ENCODE measurements at regions not wholly inside any gene's neighbourhood (a gene's known extent, or its start where the extent isn't known, plus 50 kb on each side); places are given as distances from the start of the nearest gene placed in this dataset.

DNA sequence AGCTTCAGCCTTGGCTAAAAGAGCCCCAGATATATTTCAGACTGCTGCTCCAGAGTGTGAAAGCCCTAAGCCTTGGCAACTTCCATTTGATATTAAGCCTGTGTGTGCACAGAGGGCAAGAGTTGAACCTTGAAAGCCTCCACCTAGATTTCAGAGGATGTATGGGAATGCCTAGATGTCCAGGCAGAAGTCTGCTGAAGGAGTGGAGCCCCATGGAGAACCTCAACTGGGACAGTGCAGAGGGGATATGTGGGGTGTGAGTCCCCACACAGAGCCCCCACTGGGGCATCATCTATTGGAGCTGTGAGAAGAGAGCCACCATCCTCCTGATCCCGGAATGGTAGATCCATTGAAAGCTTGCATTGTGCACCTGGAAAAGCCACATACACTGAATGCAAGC, 1784.8 kb upstream of the CDH9 start:
- Histone ChIP-seq H3K4me1 (ENCODE audit: low read length) (no peaks in the 10 kb centered on the region), H3K9me3 (ENCODE audit: insufficient read depth, low read length) (no peaks in the 10 kb centered on the region), H3K9ac (ENCODE audit: low read length) (no peak overlapping the region), H3K4me2 (ENCODE audit: low read length) (no peak overlapping the region), H3K79me2 (ENCODE audit: low read length) (no peaks in the 10 kb centered on the region), H2AFZ (ENCODE audit: low read depth, low read length) (no peak overlapping the region), H4K20me1 (ENCODE audit: insufficient read depth, low read length) (no peaks in the 10 kb centered on the region), H3K36me3 (replicated peaks; ENCODE audit: low read depth, low read length) (no peaks in the 10 kb centered on the region), H3K27ac (ENCODE audit: low read length) (no peak overlapping the region), H3K4me3 (ENCODE audit: low read length) (no peak overlapping the region), H3K27me3 (ENCODE audit: low read depth, low read length) (no peaks in the 10 kb centered on the region)
- no peak for TF ChIP-seq EZH2phosphoT487 (IDR thresholded peaks at IDR 0.05; ENCODE audit: low read depth)
- TF ChIP-seq, protein P1, sequence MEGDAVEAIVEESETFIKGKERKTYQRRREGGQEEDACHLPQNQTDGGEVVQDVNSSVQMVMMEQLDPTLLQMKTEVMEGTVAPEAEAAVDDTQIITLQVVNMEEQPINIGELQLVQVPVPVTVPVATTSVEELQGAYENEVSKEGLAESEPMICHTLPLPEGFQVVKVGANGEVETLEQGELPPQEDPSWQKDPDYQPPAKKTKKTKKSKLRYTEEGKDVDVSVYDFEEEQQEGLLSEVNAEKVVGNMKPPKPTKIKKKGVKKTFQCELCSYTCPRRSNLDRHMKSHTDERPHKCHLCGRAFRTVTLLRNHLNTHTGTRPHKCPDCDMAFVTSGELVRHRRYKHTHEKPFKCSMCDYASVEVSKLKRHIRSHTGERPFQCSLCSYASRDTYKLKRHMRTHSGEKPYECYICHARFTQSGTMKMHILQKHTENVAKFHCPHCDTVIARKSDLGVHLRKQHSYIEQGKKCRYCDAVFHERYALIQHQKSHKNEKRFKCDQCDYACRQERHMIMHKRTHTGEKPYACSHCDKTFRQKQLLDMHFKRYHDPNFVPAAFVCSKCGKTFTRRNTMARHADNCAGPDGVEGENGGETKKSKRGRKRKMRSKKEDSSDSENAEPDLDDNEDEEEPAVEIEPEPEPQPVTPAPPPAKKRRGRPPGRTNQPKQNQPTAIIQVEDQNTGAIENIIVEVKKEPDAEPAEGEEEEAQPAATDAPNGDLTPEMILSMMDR (IDR thresholded peaks at IDR 0.05; ENCODE audit: low read depth, low read length) = no peak

DNA sequence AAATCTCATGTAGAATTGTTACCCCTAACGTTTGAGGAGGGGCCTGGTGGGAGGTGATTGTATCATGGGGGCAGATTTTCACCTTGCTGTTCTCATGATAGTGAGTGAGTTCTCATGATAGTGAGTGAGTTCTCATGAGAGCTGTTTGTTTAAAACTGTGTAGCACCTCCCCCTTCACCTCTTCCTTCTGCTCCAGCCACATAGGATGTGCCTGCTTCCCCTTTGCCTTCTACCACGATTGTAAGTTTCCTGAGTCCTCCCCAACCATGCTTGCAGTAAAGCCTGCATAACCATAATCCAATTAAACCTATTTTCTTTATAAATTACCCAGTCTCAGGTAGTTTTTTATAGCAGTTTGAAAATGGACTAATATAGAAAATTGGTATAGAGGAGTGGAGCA, 1783.7 kb upstream of the CDH9 start:
- H3K9me3 ChIP-seq (ENCODE audit: insufficient read depth, low read length) = no peaks in the 10 kb centered on the region

DNA sequence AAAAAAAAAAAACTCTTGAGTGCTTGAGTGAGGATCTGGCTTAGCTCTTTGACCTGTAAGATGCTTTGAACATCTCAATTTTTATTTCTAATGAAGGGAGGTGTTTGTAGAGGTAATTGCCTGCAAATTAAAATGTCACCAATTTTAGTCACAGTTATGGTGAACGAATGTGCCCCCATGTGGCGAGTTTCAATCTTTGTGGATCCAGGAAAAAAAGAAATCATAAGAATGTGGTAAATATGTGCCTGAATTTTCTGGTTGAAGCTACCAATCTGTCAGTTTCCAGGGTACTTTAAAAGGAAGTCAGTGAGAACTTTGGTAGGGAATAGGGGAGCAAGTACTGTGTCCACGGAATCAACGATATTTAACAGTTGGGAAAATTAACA, 1772.4 kb upstream of the CDH9 start:
- Histone ChIP-seq H3K27me3 (ENCODE audit: low read depth, low read length) (no peaks in the 10 kb centered on the region), H3K4me2 (ENCODE audit: low read length) (no peak overlapping the region), H3K79me2 (ENCODE audit: low read length) (no peaks in the 10 kb centered on the region), H3K9ac (ENCODE audit: low read length) (no peak overlapping the region), H2AFZ (ENCODE audit: low read depth, low read length) (no peak overlapping the region), H3K4me1 (ENCODE audit: low read length) (no peaks in the 10 kb centered on the region), H3K36me3 (replicated peaks; ENCODE audit: low read depth, low read length) (no peaks in the 10 kb centered on the region), H3K9me3 (ENCODE audit: insufficient read depth, low read length) (no peaks in the 10 kb centered on the region), H3K4me3 (ENCODE audit: low read length) (no peak overlapping the region), H3K27ac (ENCODE audit: low read length) (no peak overlapping the region), H4K20me1 (ENCODE audit: insufficient read depth, low read length) (no peaks in the 10 kb centered on the region)
- no peak for TF ChIP-seq EZH2phosphoT487 (IDR thresholded peaks at IDR 0.05; ENCODE audit: low read depth)
- TF ChIP-seq, protein P1 (IDR thresholded peaks at IDR 0.05; ENCODE audit: low read depth, low read length) = no peak

More for the DNA sequence above, 1783.7 kb upstream of the CDH9 start:
- Histone ChIP-seq H3K79me2 (ENCODE audit: low read length) (no peaks in the 10 kb centered on the region), H3K4me2 (ENCODE audit: low read length) (no peak overlapping the region), H3K4me3 (ENCODE audit: low read length) (no peak overlapping the region), H3K9ac (ENCODE audit: low read length) (no peak overlapping the region), H3K36me3 (replicated peaks; ENCODE audit: low read depth, low read length) (no peaks in the 10 kb centered on the region), H3K4me1 (ENCODE audit: low read length) (no peaks in the 10 kb centered on the region), H3K27ac (ENCODE audit: low read length) (no peak overlapping the region), H3K27me3 (ENCODE audit: low read depth, low read length) (no peaks in the 10 kb centered on the region), H4K20me1 (ENCODE audit: insufficient read depth, low read length) (no peaks in the 10 kb centered on the region), H2AFZ (ENCODE audit: low read depth, low read length) (no peak overlapping the region)
- TF ChIP-seq EZH2phosphoT487 (IDR thresholded peaks at IDR 0.05; ENCODE audit: low read depth) = no peak
- TF ChIP-seq, protein P1 (IDR thresholded peaks at IDR 0.05; ENCODE audit: low read depth, low read length) = no peak

DNA sequence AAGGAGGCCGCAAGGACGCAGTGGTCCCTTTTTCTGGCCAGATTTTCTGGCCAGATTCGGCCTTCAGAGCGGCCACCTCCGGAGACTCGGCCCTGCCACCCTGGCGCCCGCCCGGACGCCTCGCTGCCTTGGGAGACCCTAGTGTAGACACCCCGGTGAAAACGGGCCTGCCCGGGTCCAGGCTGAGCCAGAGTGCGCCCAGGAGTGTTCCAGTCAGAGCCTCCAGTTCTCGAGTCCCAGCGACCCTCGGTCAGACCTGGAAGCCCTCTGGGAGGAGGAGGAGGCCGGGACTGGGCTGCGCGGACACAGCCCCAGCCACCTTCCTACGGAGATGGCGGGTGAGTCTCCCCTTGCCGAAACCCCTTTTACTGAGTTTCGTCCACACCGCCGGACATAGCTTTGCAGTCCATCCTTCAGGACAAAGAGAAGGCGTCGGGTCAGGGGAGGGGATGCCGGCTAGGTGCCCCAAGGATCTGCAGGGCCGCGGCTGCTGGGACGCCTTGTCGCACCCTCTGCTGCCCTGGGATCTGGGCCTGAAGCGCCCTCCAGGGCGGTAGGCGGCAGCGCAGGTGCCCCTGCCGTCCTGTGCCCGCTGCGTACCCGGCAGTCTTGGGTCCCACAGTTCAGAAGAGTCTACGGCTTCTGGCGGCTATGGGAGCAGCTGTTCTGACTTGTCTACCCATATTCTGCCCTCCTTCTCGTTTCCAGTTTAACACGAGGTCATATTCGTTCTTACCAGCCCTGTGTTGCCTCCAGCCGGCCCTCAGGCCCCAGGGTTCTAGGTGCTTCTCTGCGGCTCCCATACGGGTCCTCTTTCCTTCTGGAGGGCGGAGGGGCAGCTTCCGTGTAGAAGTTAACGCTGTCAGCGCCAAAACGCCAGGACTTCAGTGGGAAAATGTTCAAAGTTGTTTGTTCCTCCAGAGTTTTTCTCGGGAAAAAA, 1771.7 kb upstream of the CDH9 start:
- Histone ChIP-seq H3K4me1 (ENCODE audit: low read length) (no peaks in the 10 kb centered on the region), H3K4me2 (ENCODE audit: low read length) (no peak overlapping the region), H3K9me3 (ENCODE audit: insufficient read depth, low read length) (no peaks in the 10 kb centered on the region), H3K9ac (ENCODE audit: low read length) (no peak overlapping the region), H3K36me3 (replicated peaks; ENCODE audit: low read depth, low read length) (no peaks in the 10 kb centered on the region), H3K79me2 (ENCODE audit: low read length) (no peaks in the 10 kb centered on the region), H2AFZ (ENCODE audit: low read depth, low read length) (no peak overlapping the region), H3K27ac (ENCODE audit: low read length) (no peak overlapping the region), H3K27me3 (ENCODE audit: low read depth, low read length) (no peaks in the 10 kb centered on the region), H3K4me3 (ENCODE audit: low read length) (no peak overlapping the region), H4K20me1 (ENCODE audit: insufficient read depth, low read length) (no peaks in the 10 kb centered on the region)
- TF ChIP-seq, protein P1 (IDR thresholded peaks at IDR 0.05; ENCODE audit: low read depth, low read length) = no peak
- TF ChIP-seq EZH2phosphoT487 (IDR thresholded peaks at IDR 0.05; ENCODE audit: low read depth) = no peak

Data from OCI-LY3 (cell line).